GM12878 (cell line): ENCODE measurements at regions not wholly inside any gene's neighbourhood (a gene's known extent, or its start where the extent isn't known, plus 50 kb on each side); places are given as distances from the start of the nearest gene placed in this dataset.

Experiments
- ATAC-seq: fragments of 200-7000 bp; cut with Tn5 transposase; 3 replicates; pipeline ENCODE4 v1.9.1; 2020; ENCODE audit warnings: mild to moderate bottlenecking, moderate library complexity
- BruUV-seq: library from RNA; stranded (reverse); fragments of 400-500 nt; replicated peaks from 2 replicates; lab custom pipeline; 2021; lab: Mats Ljungman, UMichigan
- CTCF ChIA-PET: fragments of 300-600 bp; sonication (Branson Sonifier 250); formaldehyde crosslinking; extraction: SDS; loops from one replicate; lab custom pipeline; 2021; ENCODE audit warnings: inconsistent platforms; lab: Yijun Ruan, JAX
- POLR2A ChIA-PET: fragments of 350-600 bp; formaldehyde crosslinking; extraction: SDS; loops from one replicate; lab custom pipeline; 2021; ENCODE audit warnings: inconsistent platforms; lab: Charles Lee
- RAD21 ChIA-PET: fragments of 300-600 bp; sonication (Branson Sonifier 250); formaldehyde crosslinking; loops from one replicate; lab custom pipeline; 2023; ENCODE audit warnings: antibody characterized with exemption; ENCODE audit not compliant: unreplicated experiment; lab: Charles Lee
- SMC1A ChIA-PET: fragments of 300-600 bp; sonication (Branson Sonifier 250); formaldehyde crosslinking; loops from one replicate; lab custom pipeline; 2023; ENCODE audit not compliant: unreplicated experiment, uncharacterized antibody; lab: Charles Lee
- DNase-seq: peaks from one replicate; pipeline ENCODE4 v3.0.0-alpha.2; 2011; ENCODE audit warnings: low read depth, low spot score
- FAIRE-seq: peaks from 3 replicates; lab custom pipeline; 2011; peaks lifted over from hg19 to GRCh38; lab: Jason Lieb, UNC
- H2AFZ ChIP-seq: 2 replicates; pipeline ENCODE4 v1.6.0; 2011; ENCODE audit warnings: low read depth, low read length, control low read depth; ENCODE audit not compliant: control insufficient read depth
- H3K27ac ChIP-seq: 2 replicates; pipeline ENCODE4 v1.5.1; 2011; ENCODE audit warnings: control low read depth; ENCODE audit not compliant: control insufficient read depth, insufficient read depth
- H3K27me3 ChIP-seq, 2 experiments: replicated peaks in 1 of 2; 2 replicates each; pipeline versions ENCODE4 v1.6.0 to v1.6.1; 2011; ENCODE audit warnings: low read length in 1 of 2; ENCODE audit not compliant: control insufficient read depth in 2 of 2, insufficient read depth in 2 of 2
- H3K36me3 ChIP-seq, 2 experiments: 2 replicates each; pipeline ENCODE4 v1.5.1; 2011; ENCODE audit warnings: low read length in 1 of 2; ENCODE audit not compliant: control insufficient read depth in 2 of 2, insufficient read depth in 2 of 2
- H3K4me1 ChIP-seq: 2 replicates; pipeline ENCODE4 v1.6.1; 2011; ENCODE audit warnings: mild to moderate bottlenecking, low read length, moderate library complexity, mixed read lengths; ENCODE audit not compliant: control insufficient read depth, insufficient read depth
- H3K4me2 ChIP-seq: 2 replicates; pipeline ENCODE4 v1.6.0; 2011; ENCODE audit warnings: control low read depth; ENCODE audit not compliant: control insufficient read depth, insufficient read depth
- H3K4me3 ChIP-seq: fragments of 200-600 bp; sonication (generic); 2 replicates; pipeline ENCODE4 v1.5.1; 2016
- H3K79me2 ChIP-seq: 2 replicates; pipeline ENCODE4 v1.6.0; 2011; ENCODE audit warnings: low read length; ENCODE audit not compliant: control insufficient read depth, insufficient read depth
- H3K9ac ChIP-seq: 2 replicates; pipeline ENCODE4 v1.8.0; 2011; ENCODE audit warnings: low read length, control low read depth, mixed read lengths; ENCODE audit not compliant: control insufficient read depth, insufficient read depth
- H3K9me3 ChIP-seq: replicated peaks from 3 replicates; pipeline ENCODE4 v1.5.1; 2011; ENCODE audit warnings: mild to moderate bottlenecking, low read length; ENCODE audit not compliant: control insufficient read depth, insufficient read depth
- H4K20me1 ChIP-seq: 2 replicates; pipeline ENCODE4 v1.6.0; 2011; ENCODE audit not compliant: control insufficient read depth, insufficient read depth
- GABPA ChIP-seq: IDR thresholded peaks from 2 replicates; pipeline ENCODE4 v1.6.1; 2014; ENCODE audit warnings: antibody characterized with exemption, low read depth, mild to moderate bottlenecking, inconsistent platforms
- HDAC6 ChIP-seq: fragments of 200-600 bp; sonication (generic); IDR thresholded peaks from one replicate; pipeline ENCODE4 v1.8.0; 2017; ENCODE audit warnings: antibody characterized with exemption; ENCODE audit not compliant: unreplicated experiment
- ZNF207 ChIP-seq: fragments of 450-650 bp; IDR thresholded peaks from 2 replicates; pipeline ENCODE4 v1.6.1; 2014; ENCODE audit warnings: antibody characterized with exemption, mild to moderate bottlenecking, borderline replicate concordance
- ZNF687 ChIP-seq: fragments of 450-650 bp; IDR thresholded peaks from 2 replicates; pipeline ENCODE4 v1.6.1; 2017; ENCODE audit warnings: mild to moderate bottlenecking, moderate library complexity
- WGBS: methylation state at CpG from one replicate; pipeline ENCODE4 v1.1.6; 2016; ENCODE audit warnings: low lambda C conversion rate; ENCODE audit not compliant: insufficient replicate concordance, insufficient coverage; ENCODE audit errors: missing lambda C conversion rate; 5-methylcytosine and 5-hydroxymethylcytosine counted together
- in situ Hi-C: fragments of 300-500 bp; cut with MboI; formaldehyde crosslinking; loops from 9 replicates; pipeline ENCODE4 v1.14.3; 2018; ENCODE audit warnings: mixed read lengths
- intact Hi-C: fragments of 100-400 bp; cut with micrococcal nuclease; formaldehyde crosslinking; loops from one replicate; pipeline ENCODE4 v1.14.2; 2022; ENCODE audit not compliant: unreplicated experiment

GRCh38 chr2:139271879-139272278 lies 491.7 kb upstream of the NXPH2 start (continued):
- no peak for TF ChIP-seq ZNF687
- TF ChIP-seq GABPA = no peak

GRCh38 chr2:139271149-139271548 lies 491.0 kb upstream of the NXPH2 start:
- intact Hi-C loops (loop anchor here (2.0 kb wide), 1 partner anchor 20 kb away; no protein-coding TSS in a partner anchor), in situ Hi-C loops (no loop called here)
- no peak overlapping the region for H3K27ac ChIP-seq
- no peak for ATAC-seq
- H3K9ac ChIP-seq = no peak overlapping the region
- FAIRE-seq = no peak
- TF ChIP-seq ZNF207 (no peak), HDAC6 (no peak)
- no peak for DNase-seq
- H3K79me2 ChIP-seq = no peaks in the 10 kb centered on the region
- no peak overlapping the region for H2AFZ ChIP-seq
- no TSS peak for BruUV-seq
- 34% methylated on average over 2 of the region's 2 CpGs for WGBS
- ChIA-PET RAD21 (no interaction called here), SMC1A (no interaction called here), CTCF (no interaction called here), POLR2A (no interaction called here)
- H3K36me3 ChIP-seq = no peaks in the 10 kb centered on the region
- no peak overlapping the region for H3K4me2 ChIP-seq
- H3K4me3 ChIP-seq = no peak overlapping the region
- H3K4me1 ChIP-seq = no peaks in the 10 kb centered on the region
- no peaks in the 10 kb centered on the region; a peak in 1 of 4 replicates for H3K27me3 ChIP-seq
- H4K20me1 ChIP-seq = no peaks in the 10 kb centered on the region
- no peaks in the 10 kb centered on the region for H3K9me3 ChIP-seq
